IMR-90 (cell line): ENCODE measurements at regions not wholly inside any gene's neighbourhood (a gene's known extent, or its start where the extent isn't known, plus 50 kb on each side); places are given as distances from the start of the nearest gene placed in this dataset.

Experiments
- ATAC-seq: fragments of 200-7000 bp; cut with Tn5 transposase; 2 replicates; pipeline ENCODE4 v1.9.1; 2020; ENCODE audit warnings: low read depth, mild to moderate bottlenecking, moderate library complexity
- BruUV-seq: library from RNA; stranded (reverse); fragments of 400-500 nt; replicated peaks from 2 replicates; lab custom pipeline; 2021; lab: Mats Ljungman, UMichigan
- CTCF ChIA-PET: fragments of 300-600 bp; formaldehyde crosslinking; extraction: SDS; loops from one replicate; lab custom pipeline; 2021; ENCODE audit warnings: antibody characterized with exemption; lab: Yijun Ruan, JAX
- POLR2A ChIA-PET: fragments of 300-600 bp; sonication (Branson Sonifier 250); formaldehyde crosslinking; loops from one replicate; lab custom pipeline; 2022; ENCODE audit warnings: antibody characterized with exemption; ENCODE audit not compliant: unreplicated experiment; lab: Charles Lee
- DNase-seq: peaks from one replicate; pipeline ENCODE4 v3.0.0; 2013
- H2AFZ ChIP-seq: replicated peaks from 2 replicates; pipeline ENCODE3; 2013; ENCODE audit warnings: low read length, mild to moderate bottlenecking; ENCODE audit not compliant: poor library complexity
- H2AK5ac ChIP-seq: 2 replicates; pipeline ENCODE4 v1.6.1; 2013; ENCODE audit warnings: low read depth, low read length, inconsistent platforms
- H2AK9ac ChIP-seq: replicated peaks from 2 replicates; pipeline ENCODE3; 2013; ENCODE audit warnings: mild to moderate bottlenecking, low read depth, low read length, moderate library complexity; ENCODE audit not compliant: poor library complexity
- H2BK120ac ChIP-seq: 2 replicates; pipeline ENCODE4 v1.6.1; 2013; ENCODE audit warnings: low read depth, low read length, inconsistent platforms
- H2BK15ac ChIP-seq: 3 replicates; pipeline ENCODE4 v1.6.1; 2013; ENCODE audit warnings: low read depth, low read length, inconsistent platforms
- H2BK20ac ChIP-seq: 2 replicates; pipeline ENCODE4 v1.6.1; 2013; ENCODE audit warnings: low read depth, mild to moderate bottlenecking, inconsistent platforms, low read length, moderate library complexity
- H2BK5ac ChIP-seq: 2 replicates; pipeline ENCODE4 v1.6.1; 2013; ENCODE audit warnings: mild to moderate bottlenecking, low read depth, low read length, inconsistent platforms; ENCODE audit not compliant: poor library complexity, severe bottlenecking
- H3K14ac ChIP-seq: replicated peaks from 2 replicates; pipeline ENCODE4 v1.6.1; 2013; ENCODE audit warnings: low read depth, low read length, inconsistent platforms
- H3K18ac ChIP-seq: 2 replicates; pipeline ENCODE4 v1.6.1; 2013; ENCODE audit warnings: low read depth, low read length, control low read depth
- H3K23ac ChIP-seq: 2 replicates; pipeline ENCODE4 v1.6.1; 2013; ENCODE audit warnings: low read depth, low read length, inconsistent platforms
- H3K27ac ChIP-seq: 2 replicates; pipeline ENCODE4 v1.5.1; 2013; ENCODE audit warnings: mild to moderate bottlenecking, control low read depth, low read length; ENCODE audit not compliant: insufficient read depth
- H3K27me3 ChIP-seq: 2 replicates; pipeline ENCODE4 v1.6.1; 2013; ENCODE audit warnings: low read length; ENCODE audit not compliant: control insufficient read depth, insufficient read depth
- H3K36me3 ChIP-seq: 2 replicates; pipeline ENCODE4 v1.6.1; 2013; ENCODE audit warnings: low read length, mixed read lengths; ENCODE audit not compliant: control insufficient read depth, insufficient read depth
- H3K4ac ChIP-seq: 2 replicates; pipeline ENCODE4 v1.6.1; 2013; ENCODE audit warnings: low read depth, low read length, inconsistent platforms
- H3K4me1 ChIP-seq: 2 replicates; pipeline ENCODE4 v1.6.1; 2013; ENCODE audit warnings: low read length, mixed read lengths; ENCODE audit not compliant: control insufficient read depth, insufficient read depth
- H3K4me2 ChIP-seq: 2 replicates; pipeline ENCODE4 v1.6.1; 2013; ENCODE audit warnings: low read depth, mild to moderate bottlenecking, control low read depth, low read length, moderate library complexity
- H3K4me3 ChIP-seq: 2 replicates; pipeline ENCODE4 v1.5.1; 2013; ENCODE audit warnings: low read depth, mild to moderate bottlenecking, control low read depth, low read length, moderate library complexity; ENCODE audit not compliant: insufficient read depth
- H3K56ac ChIP-seq: 2 replicates; pipeline ENCODE4 v1.6.1; 2013; ENCODE audit warnings: low read length, inconsistent platforms; ENCODE audit not compliant: insufficient read depth; ENCODE audit errors: extremely low read depth
- H3K79me1 ChIP-seq, 2 experiments: 2 replicates each; pipeline ENCODE4 v1.6.1; 2013; ENCODE audit warnings: low read length in 2 of 2, inconsistent platforms in 1 of 2, low read depth in 1 of 2
- H3K9ac ChIP-seq: 2 replicates; pipeline ENCODE4 v1.6.1; 2013; ENCODE audit warnings: low read depth, low read length, control low read depth
- H3K9me1 ChIP-seq: 2 replicates; pipeline ENCODE4 v1.6.1; 2013; ENCODE audit warnings: low read length, inconsistent platforms; ENCODE audit not compliant: insufficient read depth
- H3K9me3 ChIP-seq: 2 replicates; pipeline ENCODE4 v1.6.1; 2013; ENCODE audit warnings: low read length; ENCODE audit not compliant: control insufficient read depth, insufficient read depth
- H4K20me1 ChIP-seq: 2 replicates; pipeline ENCODE4 v1.6.1; 2013; ENCODE audit warnings: low read length, inconsistent platforms; ENCODE audit not compliant: insufficient read depth
- H4K5ac ChIP-seq: 2 replicates; pipeline ENCODE4 v1.6.1; 2013; ENCODE audit warnings: mild to moderate bottlenecking, low read depth, low read length, control low read depth
- H4K8ac ChIP-seq, 2 experiments: 2 replicates each; pipeline ENCODE4 v1.6.1; 2013; ENCODE audit warnings: low read depth in 2 of 2, low read length in 2 of 2, control low read depth in 1 of 2, inconsistent platforms in 1 of 2
- H4K91ac ChIP-seq: 2 replicates; pipeline ENCODE4 v1.6.1; 2013; ENCODE audit warnings: low read depth, low read length, inconsistent platforms; ENCODE audit not compliant: insufficient read depth
- MAZ ChIP-seq: IDR thresholded peaks from 2 replicates; pipeline ENCODE4 v1.6.1; 2012; ENCODE audit warnings: low read depth, mild to moderate bottlenecking, low read length, improper control_type of control experiment, moderate library complexity, borderline replicate concordance
- RAD21 ChIP-seq: IDR thresholded peaks from 2 replicates; pipeline ENCODE4 v1.6.1; 2012; ENCODE audit warnings: low read length, improper control_type of control experiment
- WGBS, 2 experiments: methylation state at CpG; one replicate each; pipeline versions ENCODE4 v1.1.5 to v1.1.7; 2013; ENCODE audit warnings: missing lambda C conversion rate in 2 of 2; ENCODE audit not compliant: insufficient read length in 1 of 2; ENCODE audit errors: extremely low coverage in 2 of 2; 5-methylcytosine and 5-hydroxymethylcytosine counted together
- dilution Hi-C: fragments of 300-500 bp; cut with HindIII; formaldehyde crosslinking; loops from one replicate; pipeline ENCODE4 v1.14.3; 2018; ENCODE audit warnings: low sequenced_read_pairs; ENCODE audit not compliant: unreplicated experiment
- in situ Hi-C: fragments of 300-500 bp; cut with MboI; formaldehyde crosslinking; loops from 3 replicates; pipeline ENCODE4 v1.14.3; 2019; ENCODE audit warnings: low sequenced_read_pairs, inconsistent platforms, mixed read lengths
- intact Hi-C: fragments of 100-400 bp; cut with micrococcal nuclease; formaldehyde crosslinking; loops from 2 replicates; pipeline ENCODE4 v1.10.0; 2022
- TF ChIP-seq, protein P1 (sequence below): fragments of 150-350 bp; IDR thresholded peaks from 2 replicates; pipeline ENCODE4 v1.6.1; 2017; ENCODE audit warnings: mild to moderate bottlenecking, antibody characterized with exemption, low read length, low read depth

DNA sequence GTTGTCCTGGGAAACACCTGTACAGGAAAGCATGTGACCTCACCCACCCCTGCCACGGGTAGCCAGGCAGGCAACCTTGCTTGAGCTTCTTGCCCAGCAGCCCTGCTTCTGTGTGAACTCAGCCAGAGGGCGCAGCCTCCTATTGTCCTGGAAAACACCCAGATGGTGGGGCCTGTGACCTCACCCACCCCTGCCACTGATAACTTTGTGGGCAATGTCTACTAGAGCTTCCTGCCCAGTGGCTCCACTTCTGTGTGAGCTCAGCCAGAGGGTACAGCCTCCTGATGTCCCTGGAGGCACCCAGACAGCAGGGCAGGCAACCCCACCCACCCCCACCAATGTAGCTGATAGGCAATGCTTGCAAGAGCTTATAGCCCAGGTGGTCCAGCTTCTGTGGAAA, 146.3 kb downstream of the DTHD1 start:
- Histone ChIP-seq H2AFZ (no peak overlapping the region), H2BK120ac (no peak overlapping the region), H3K4me2 (no peak overlapping the region), H3K27ac (no peak overlapping the region), H2BK5ac (no peak overlapping the region), H4K20me1 (no peaks in the 10 kb centered on the region), H3K56ac (no peak overlapping the region), H3K9me1 (no peaks in the 10 kb centered on the region), H4K8ac (no peak overlapping the region), H3K27me3 (no peaks in the 10 kb centered on the region), H4K91ac (no peak overlapping the region), H3K9me3 (peaks cover 11% of the 10 kb centered on the region), H3K4ac (no peak overlapping the region), H3K4me3 (no peak overlapping the region), H4K5ac (no peak overlapping the region), H2BK15ac (no peak overlapping the region), H3K23ac (no peak overlapping the region), H2AK9ac (no peak overlapping the region), H3K4me1 (no peaks in the 10 kb centered on the region), H3K79me1 (no peaks in the 10 kb centered on the region), H3K14ac (no peak overlapping the region), H3K36me3 (no peaks in the 10 kb centered on the region), H2AK5ac (no peak overlapping the region), H2BK20ac (no peak overlapping the region), H3K18ac (no peak overlapping the region), H3K9ac (no peak overlapping the region)
- DNase-seq (no peak), ATAC-seq (no peak)
- TF ChIP-seq RAD21, result no peak
- no peak for TF ChIP-seq MAZ
- TF ChIP-seq, protein P1, sequence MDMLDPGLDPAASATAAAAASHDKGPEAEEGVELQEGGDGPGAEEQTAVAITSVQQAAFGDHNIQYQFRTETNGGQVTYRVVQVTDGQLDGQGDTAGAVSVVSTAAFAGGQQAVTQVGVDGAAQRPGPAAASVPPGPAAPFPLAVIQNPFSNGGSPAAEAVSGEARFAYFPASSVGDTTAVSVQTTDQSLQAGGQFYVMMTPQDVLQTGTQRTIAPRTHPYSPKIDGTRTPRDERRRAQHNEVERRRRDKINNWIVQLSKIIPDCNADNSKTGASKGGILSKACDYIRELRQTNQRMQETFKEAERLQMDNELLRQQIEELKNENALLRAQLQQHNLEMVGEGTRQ, result no peak
- no CpG with 5 or more reads among the region's 2 CpGs for WGBS, 2 experiments
- CTCF ChIA-PET, result no interaction called here
- in situ Hi-C loops, result no loop called here
- POLR2A ChIA-PET, result no interaction called here
- no TSS peak for BruUV-seq
- dilution Hi-C loops, result no loop called here
- intact Hi-C loops, result no loop called here
